HUES48 (cell line): ENCODE measurements at regions not wholly inside any gene's neighbourhood (a gene's known extent, or its start where the extent isn't known, plus 50 kb on each side); places are given as distances from the start of the nearest gene placed in this dataset.

Experiments used
- H3K27ac ChIP-seq: one replicate; pipeline ENCODE4 v1.7.0; 2013; ENCODE audit warnings: low read depth, low read length, inconsistent platforms
- H3K27me3 ChIP-seq: 2 replicates; pipeline ENCODE4 v1.6.1; 2013; ENCODE audit warnings: mild to moderate bottlenecking, low read length; ENCODE audit not compliant: control insufficient read depth, insufficient read depth
- H3K36me3 ChIP-seq: 2 replicates; pipeline ENCODE4 v1.6.1; 2013; ENCODE audit warnings: low read length; ENCODE audit not compliant: control insufficient read depth, insufficient read depth
- H3K4me1 ChIP-seq: 2 replicates; pipeline ENCODE4 v1.6.1; 2013; ENCODE audit warnings: mild to moderate bottlenecking, low read length; ENCODE audit not compliant: control insufficient read depth, insufficient read depth
- H3K4me3 ChIP-seq: 2 replicates; pipeline ENCODE4 v1.5.1; 2013; ENCODE audit warnings: mild to moderate bottlenecking, low read depth, low read length
- H3K9ac ChIP-seq: 2 replicates; pipeline ENCODE4 v1.6.1; 2013; ENCODE audit warnings: mild to moderate bottlenecking, low read depth, low read length, moderate library complexity
- H3K9me3 ChIP-seq: 2 replicates; pipeline ENCODE4 v1.6.1; 2013; ENCODE audit warnings: low read length; ENCODE audit not compliant: control insufficient read depth, insufficient read depth

DNA sequence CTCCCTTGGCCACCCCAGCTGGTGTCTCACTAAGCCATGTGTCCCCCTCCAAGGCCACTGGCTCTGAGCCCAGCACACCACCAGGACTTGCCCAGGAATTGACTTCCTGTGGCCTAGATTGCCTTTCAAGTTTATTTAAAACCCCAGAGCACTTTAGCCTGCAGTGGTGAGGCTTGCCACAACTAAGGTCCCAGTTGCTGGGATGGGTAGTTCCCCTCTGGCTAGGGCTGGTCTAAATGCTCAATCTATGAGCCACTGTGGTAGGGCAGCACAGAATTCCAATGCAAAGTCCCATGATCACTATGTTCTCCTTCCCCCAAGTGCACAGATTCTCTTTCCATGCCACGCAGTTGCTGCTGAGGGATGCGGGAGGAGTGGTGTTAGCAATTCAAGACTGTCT, 61.1 kb upstream of the HCCS start:
- Histone ChIP-seq H3K9ac (no peak overlapping the region), H3K27me3 (no peaks in the 10 kb centered on the region), H3K9me3 (no peaks in the 10 kb centered on the region), H3K4me3 (no peak overlapping the region), H3K36me3 (no peaks in the 10 kb centered on the region), H3K4me1 (no peaks in the 10 kb centered on the region), H3K27ac (no peak overlapping the region)

DNA sequence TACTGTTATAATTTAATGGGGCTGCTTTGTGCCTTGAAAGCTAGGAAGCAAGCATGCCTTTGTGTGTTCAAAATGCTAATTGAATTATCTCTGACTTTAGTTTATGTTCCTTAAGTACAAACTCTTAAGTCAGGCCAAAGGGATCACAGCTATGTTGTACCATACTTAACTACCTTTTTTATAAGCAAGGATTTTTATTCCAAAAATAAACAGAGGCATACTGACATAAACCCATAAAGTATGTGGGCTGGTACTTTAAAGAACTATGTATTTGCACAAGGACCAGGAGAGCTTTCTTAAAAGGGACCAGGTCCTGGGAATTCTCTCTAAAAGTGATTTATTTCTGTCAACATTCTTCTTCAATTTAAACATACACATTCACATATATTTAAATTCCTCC, 57.8 kb upstream of the HCCS start:
- H3K36me3 ChIP-seq: no peaks in the 10 kb centered on the region
- no peaks in the 10 kb centered on the region for H3K27me3 ChIP-seq
- H3K4me1 ChIP-seq: no peaks in the 10 kb centered on the region
- no peak overlapping the region for H3K9ac ChIP-seq
- no peak overlapping the region for H3K4me3 ChIP-seq
- H3K27ac ChIP-seq: no peak overlapping the region
- no peaks in the 10 kb centered on the region for H3K9me3 ChIP-seq

DNA sequence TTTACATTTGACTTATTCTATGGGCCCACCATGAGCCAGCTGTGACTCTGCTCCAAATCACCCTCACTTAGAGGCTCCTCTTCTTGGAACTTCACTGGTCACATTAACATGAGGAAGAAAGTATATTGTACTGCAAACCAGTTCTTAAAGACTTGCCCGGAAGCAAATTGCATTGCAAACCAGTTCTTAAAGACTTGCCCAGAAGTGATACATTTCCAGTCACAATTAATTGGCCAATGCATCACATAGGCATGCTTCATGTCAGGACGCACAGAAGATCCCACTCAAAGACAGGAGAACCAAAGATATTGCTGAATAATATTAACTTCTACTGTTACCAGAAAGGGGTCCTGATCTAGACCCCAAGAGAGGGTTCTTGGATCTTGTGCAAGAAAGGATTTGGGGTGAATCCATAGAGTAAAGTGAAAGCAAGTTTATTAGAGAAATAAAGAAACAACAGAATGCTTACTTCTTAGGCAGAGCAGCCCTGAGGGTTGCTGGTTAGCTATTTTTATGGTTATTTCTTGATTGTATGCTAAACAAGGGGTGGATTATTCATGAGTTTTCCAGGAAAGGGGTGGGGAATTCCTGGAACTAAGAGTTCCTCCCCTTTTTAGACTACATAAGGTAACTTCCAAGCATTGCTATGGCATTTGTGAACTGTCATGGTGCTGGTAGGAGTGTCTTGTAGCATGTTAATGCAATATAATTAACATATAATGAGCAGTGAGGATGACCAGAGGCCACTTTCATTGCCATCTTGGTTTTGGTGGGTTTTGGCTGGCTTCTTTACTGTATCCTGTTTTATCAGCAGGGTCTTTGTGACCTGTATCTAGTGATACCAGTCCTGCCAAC, 54.6 kb upstream of the HCCS start:
- Histone ChIP-seq H3K36me3 (no peaks in the 10 kb centered on the region), H3K4me3 (no peak overlapping the region), H3K27ac (no peak overlapping the region), H3K4me1 (no peaks in the 10 kb centered on the region), H3K9me3 (no peaks in the 10 kb centered on the region), H3K9ac (no peak overlapping the region), H3K27me3 (no peaks in the 10 kb centered on the region)

DNA sequence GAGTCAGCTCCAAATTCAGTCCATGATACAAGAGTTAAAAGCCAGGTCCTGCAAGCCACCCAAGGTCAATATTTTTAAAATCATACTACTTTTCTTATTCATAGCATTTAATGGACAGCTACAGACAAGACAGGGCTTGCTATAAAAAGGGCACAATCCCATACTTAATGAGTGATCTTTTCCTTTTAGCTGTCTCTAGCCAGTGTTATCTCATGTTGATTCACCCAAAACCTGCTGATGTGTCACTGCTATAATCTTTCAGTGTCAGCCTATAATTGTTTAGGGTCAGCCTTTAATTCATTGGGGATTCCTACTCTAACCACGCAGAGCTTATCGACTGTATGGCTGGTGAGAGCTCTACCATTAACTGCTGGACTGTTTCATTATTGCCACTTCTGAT, 51.2 kb upstream of the HCCS start:
- Histone ChIP-seq H3K4me3 (no peak overlapping the region), H3K4me1 (peaks cover 9% of the 10 kb centered on the region), H3K9ac (no peak overlapping the region), H3K27me3 (no peaks in the 10 kb centered on the region), H3K9me3 (no peaks in the 10 kb centered on the region), H3K36me3 (no peaks in the 10 kb centered on the region), H3K27ac (no peak overlapping the region)
